BJ (cell line): ENCODE measurements at regions not wholly inside any gene's neighbourhood (a gene's known extent, or its start where the extent isn't known, plus 50 kb on each side); places are given as distances from the start of the nearest gene placed in this dataset.

Experiments used
- CTCF ChIA-PET: fragments of 350-600 bp; formaldehyde crosslinking; extraction: SDS; loops from one replicate; lab custom pipeline; 2021; ENCODE audit warnings: antibody characterized with exemption, inconsistent platforms; lab: Yijun Ruan, JAX
- POLR2A ChIA-PET: fragments of 300-600 bp; sonication (Branson Sonifier 250); formaldehyde crosslinking; extraction: SDS; loops from one replicate; lab custom pipeline; 2021; ENCODE audit warnings: antibody characterized with exemption; lab: Charles Lee
- DNase-seq: peaks from one replicate; pipeline ENCODE4 v3.0.0-alpha.2; 2011; ENCODE audit warnings: low read depth
- H3K27me3 ChIP-seq: 2 replicates; pipeline ENCODE4 v1.6.0; 2011; ENCODE audit warnings: low read length; ENCODE audit not compliant: control insufficient read depth, insufficient read depth
- H3K36me3 ChIP-seq: 2 replicates; pipeline ENCODE4 v1.5.1; 2011; ENCODE audit warnings: low read length; ENCODE audit not compliant: control insufficient read depth, insufficient read depth
- H3K4me3 ChIP-seq: 2 replicates; pipeline ENCODE4 v1.5.1; 2011; ENCODE audit warnings: low read depth, mild to moderate bottlenecking, control low read depth, low read length
- TF ChIP-seq, protein P1 (sequence below): IDR thresholded peaks from 2 replicates; pipeline ENCODE4 v1.5.1; 2011; ENCODE audit warnings: low read depth, mild to moderate bottlenecking, control low read depth, inconsistent platforms, low read length, moderate library complexity; ENCODE audit not compliant: insufficient read depth

DNA sequence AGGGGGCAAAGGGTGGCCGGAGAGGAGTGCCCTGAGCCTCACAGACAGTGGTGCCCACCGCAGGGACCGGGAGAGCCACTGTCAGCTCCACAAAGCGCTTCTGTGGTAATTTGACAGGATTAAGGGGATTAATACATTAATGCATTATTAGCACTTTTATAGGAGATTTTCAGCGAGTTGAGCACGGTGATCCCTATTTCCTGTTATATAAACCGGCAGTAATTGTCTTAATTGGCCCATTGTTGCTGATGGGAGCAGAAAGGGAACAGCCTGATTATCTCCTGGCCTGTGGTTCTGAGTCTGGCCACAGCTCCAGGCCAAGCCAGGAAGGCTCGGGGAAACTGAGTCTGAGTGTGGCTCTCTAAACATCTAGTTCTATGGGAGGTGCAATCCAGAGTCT is 423.6 kb downstream of the CDK5RAP2 start:
- Histone ChIP-seq H3K36me3 (no peaks in the 10 kb centered on the region), H3K27me3 (no peaks in the 10 kb centered on the region), H3K4me3 (no peak overlapping the region)
- POLR2A ChIA-PET, result no interaction called here
- DNase-seq, result no peak
- TF ChIP-seq, protein P1, sequence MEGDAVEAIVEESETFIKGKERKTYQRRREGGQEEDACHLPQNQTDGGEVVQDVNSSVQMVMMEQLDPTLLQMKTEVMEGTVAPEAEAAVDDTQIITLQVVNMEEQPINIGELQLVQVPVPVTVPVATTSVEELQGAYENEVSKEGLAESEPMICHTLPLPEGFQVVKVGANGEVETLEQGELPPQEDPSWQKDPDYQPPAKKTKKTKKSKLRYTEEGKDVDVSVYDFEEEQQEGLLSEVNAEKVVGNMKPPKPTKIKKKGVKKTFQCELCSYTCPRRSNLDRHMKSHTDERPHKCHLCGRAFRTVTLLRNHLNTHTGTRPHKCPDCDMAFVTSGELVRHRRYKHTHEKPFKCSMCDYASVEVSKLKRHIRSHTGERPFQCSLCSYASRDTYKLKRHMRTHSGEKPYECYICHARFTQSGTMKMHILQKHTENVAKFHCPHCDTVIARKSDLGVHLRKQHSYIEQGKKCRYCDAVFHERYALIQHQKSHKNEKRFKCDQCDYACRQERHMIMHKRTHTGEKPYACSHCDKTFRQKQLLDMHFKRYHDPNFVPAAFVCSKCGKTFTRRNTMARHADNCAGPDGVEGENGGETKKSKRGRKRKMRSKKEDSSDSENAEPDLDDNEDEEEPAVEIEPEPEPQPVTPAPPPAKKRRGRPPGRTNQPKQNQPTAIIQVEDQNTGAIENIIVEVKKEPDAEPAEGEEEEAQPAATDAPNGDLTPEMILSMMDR, result no peak
- CTCF ChIA-PET, result no interaction called here

DNA sequence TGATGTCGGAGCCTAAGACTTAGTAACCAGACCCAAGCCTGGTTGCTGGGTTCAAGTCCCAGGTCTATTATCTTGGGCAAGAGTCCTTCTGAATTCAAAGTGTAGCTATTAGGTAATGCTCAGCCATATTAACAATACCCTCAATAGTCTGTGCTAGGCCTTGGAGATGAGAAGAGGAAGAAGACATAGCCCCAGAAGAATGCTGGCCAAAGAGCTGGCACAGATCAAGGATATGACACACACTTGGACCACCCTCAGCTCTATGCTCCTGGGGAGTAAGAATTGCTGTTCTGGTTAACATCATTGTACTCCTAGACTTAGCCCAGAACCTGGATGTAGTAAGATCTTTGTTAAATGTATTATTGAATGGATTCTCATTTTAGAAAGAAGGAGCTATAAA is 426.7 kb downstream of the CDK5RAP2 start:
- H3K27me3 ChIP-seq, result no peaks in the 10 kb centered on the region
- H3K36me3 ChIP-seq, result no peaks in the 10 kb centered on the region
- POLR2A ChIA-PET, result no interaction called here
- TF ChIP-seq, protein P1, result no peak
- DNase-seq, result no peak
- H3K4me3 ChIP-seq, result no peak overlapping the region
- CTCF ChIA-PET, result interaction anchor here (0.6 kb wide), 1 partner anchor 20 kb away, joined by 3 read pairs; no protein-coding TSS in a partner anchor

DNA sequence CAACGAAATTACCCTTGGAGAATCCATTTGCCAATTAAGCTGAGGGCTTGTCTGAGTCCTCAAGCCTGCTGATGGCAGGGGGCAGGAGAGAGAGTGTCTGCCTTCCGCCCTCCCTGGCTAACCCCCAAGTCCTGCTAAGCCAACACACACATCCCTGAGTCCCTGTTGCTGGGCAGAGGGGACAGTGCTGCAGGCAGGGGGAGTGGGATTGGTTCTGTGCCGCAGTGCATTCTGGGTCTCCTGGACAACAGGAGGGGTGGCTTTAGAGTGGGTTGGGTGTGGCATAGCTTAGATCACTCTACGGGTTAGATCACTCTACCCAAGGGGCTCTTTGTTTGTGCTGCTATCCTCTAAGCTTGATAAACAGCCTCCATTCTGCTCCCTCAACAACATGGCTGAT is 427.7 kb downstream of the CDK5RAP2 start:
- DNase-seq, result no peak
- TF ChIP-seq, protein P1, result no peak
- Histone ChIP-seq H3K4me3 (no peak overlapping the region), H3K27me3 (no peaks in the 10 kb centered on the region), H3K36me3 (no peaks in the 10 kb centered on the region)
- POLR2A ChIA-PET, result no interaction called here
- CTCF ChIA-PET, result no interaction called here

DNA sequence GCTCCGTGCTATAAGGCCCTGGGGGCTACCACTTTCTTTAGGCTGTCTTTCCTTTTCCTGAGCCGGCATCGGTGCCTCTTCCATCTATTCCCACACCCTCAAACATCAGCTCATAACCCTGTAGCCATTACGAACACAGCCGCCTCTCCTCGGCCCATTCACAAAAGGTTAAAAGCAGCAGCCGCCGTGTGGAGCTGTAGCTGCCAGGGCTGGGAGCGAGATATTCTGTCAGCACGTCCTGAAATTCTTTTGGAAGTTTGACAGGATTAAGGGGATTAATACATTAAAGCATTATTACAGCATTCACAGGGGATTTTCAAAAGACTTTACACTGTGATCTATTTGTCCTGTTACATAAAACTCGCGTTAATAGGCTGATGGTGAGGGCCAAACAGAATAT is 428.2 kb downstream of the CDK5RAP2 start:
- ChIA-PET CTCF (no interaction called here), POLR2A (no interaction called here)
- H3K4me3 ChIP-seq, result no peak overlapping the region
- TF ChIP-seq, protein P1, result no peak
- H3K36me3 ChIP-seq, result no peaks in the 10 kb centered on the region
- DNase-seq, result no peak
- no peaks in the 10 kb centered on the region for H3K27me3 ChIP-seq

DNA sequence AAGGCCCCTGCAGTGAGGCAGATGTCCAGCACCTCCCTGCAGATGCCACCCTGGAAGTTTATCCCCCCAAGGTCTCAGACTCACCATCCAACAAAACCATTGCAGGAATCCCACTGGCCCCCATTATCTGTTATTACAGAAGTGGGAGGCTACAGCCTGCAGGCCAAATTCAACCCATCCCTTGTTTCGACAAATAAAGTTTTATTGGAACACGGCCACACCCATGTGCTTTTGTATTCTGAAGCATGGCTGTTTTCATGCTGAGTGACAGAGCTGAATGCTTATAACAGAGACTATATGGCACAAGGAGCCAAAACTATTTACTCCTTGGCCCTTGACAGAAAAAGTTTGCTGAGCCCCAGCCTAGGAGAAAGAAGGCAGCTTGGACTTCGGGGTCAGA is 428.8 kb downstream of the CDK5RAP2 start:
- ChIA-PET POLR2A (no interaction called here), CTCF (no interaction called here)
- H3K36me3 ChIP-seq, result no peaks in the 10 kb centered on the region
- DNase-seq, result no peak
- H3K4me3 ChIP-seq, result no peak overlapping the region
- H3K27me3 ChIP-seq, result no peaks in the 10 kb centered on the region
- TF ChIP-seq, protein P1, result no peak
